ENCODE measurements at regions not wholly inside any gene's neighbourhood (a gene's known extent, or its start where the extent isn't known, plus 50 kb on each side); places are given as distances from the start of the nearest gene placed in this dataset.
A peak's percentile ranks its signal among the peaks of the same experiment; 100 is the strongest.
"Not testable (repeated sequence)": the region's sequence is repeated elsewhere in the genome, so short reads cannot be mapped to it uniquely, and the experiment has no call there.

GRCh38 chr6:137969874-137970273 is 102.8 kb downstream of the TNFAIP3 start:
- DNase-seq (ENCODE audit: low read depth): no peak

DNA sequence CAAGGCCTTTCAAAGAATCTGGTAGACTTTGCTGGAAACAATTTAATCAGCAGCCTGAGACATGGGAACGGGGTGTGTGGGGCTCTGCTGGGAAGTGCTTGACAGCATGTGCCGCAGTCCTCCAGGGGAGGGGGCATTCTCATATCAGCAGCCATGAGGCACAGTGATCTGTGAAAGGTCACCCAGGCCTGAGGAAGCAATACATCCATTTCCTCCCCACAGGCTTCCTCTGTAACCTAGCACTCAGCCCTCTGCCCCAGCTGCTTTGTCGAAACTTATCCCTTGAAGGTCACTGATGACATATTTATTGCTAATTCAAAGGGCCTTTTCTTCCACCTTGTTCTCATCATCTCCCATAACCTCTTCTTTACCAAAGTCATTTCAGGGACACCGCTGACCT is 103.3 kb downstream of the TNFAIP3 start:
- no peak for DNase-seq (ENCODE audit: low read depth)

DNA sequence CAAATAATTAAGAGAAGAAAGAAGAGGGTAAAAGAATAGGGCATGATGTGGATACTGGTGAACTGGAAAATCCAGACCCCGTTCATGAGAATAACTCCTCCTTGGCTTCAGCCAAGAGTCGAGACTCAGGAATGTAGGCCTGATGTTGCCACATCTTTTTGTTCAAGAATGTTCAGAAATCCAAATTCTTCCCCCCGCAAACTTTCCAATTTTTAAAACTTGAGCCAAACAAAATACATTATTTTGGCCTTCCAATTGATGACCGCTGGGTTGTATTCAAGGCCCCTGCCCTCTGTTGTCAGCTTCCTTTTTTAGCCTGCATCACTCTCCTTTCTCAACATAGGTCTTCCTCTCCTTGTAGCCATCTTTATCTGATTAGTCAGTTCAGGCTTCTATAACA is 106.1 kb downstream of the TNFAIP3 start:
- DNase-seq (ENCODE audit: low read depth): no peak

DNA sequence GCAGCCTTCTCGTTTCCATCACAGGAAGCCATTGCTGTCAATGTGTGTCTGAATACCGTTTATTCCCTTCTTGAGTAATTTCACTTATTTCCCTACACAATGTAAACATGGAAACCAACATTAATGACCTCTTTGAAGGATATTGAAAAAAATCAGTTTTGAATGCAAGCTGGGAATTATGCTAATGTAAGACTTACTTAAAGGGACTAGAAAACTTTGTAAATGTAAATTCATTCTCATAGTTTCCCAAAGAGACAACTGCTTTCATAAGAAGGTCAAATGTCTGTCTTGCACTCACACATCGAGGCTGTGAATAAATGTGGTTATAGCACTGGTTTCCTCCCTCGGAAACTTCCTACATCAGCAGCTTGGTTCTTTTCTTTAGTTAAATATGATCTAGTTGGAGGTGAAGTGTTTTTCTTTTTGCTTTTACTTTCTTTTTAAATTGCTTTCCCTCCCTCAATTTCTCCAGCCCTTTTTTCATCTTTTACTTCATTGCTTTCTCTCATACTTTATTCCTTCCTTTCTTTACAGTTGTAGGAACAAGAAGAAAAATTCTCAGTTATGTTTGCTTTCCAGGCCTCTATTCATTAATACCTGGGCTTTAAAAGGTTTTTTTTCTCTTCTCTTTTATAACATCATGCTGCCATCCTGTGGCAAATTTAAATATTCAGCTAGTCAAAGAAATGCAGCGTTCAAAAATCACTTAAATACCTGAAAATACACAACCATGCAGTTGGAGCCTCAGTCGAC is 108.3 kb downstream of the TNFAIP3 start:
- no peak for DNase-seq (ENCODE audit: low read depth)

DNA sequence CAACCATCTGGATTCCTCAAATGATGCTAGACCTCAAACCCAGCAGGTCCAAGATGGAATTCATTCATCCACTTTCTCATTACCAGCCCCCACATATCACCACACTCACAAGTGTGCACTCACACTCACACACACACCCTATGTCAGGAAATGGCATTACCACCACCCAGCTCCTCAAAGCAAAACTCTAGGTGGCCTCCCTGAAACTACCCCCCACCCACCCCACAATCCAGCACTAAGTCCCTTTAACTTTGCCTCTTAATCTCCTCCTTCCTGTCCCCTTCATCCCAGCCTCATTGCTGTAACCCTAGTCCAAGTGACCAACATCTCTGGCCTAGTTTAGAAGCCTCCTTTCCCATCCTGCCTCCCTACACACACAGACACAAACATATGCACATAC is 109.4 kb downstream of the TNFAIP3 start:
- no peak for DNase-seq (ENCODE audit: low read depth)

- no peak for DNase-seq (ENCODE audit: low read depth)
Observed at GRCh38 chr6:137977206-137977605, 110.1 kb downstream of the TNFAIP3 start.

- DNase-seq (ENCODE audit: low read depth): no peak
Observed at GRCh38 chr6:137977814-137978213, 110.8 kb downstream of the TNFAIP3 start.

DNA sequence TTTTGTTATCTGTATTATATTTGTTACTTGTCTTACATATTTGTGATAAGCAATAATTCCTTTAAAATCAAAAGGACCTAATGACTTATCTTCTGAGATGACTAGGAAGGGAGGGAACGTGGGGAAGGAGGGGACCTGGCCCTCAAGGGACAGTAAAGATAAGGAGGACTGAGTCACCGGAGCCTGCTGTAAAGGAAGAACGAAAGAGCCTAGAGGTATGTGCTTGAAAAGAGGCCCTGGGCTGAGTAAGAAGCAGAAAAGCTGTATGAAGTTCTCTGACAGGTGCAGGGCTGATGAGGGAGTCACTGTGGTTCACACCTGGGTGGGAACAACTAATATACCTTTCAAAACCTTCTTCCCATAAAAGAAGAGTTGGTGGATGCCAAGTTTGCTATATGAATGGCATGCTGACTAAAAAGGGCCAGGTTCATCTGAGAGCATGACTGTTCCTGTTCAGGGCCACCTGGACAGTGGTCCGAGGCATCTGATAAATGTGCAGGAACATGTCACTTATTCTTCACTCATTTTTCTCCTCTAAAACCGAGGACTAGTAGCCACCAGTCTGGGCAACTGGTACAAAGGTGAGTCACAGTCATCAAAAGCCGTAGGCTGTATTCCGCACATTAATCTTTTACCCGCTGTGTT is 111.3 kb downstream of the TNFAIP3 start:
- no peak for DNase-seq (ENCODE audit: low read depth)

DNA sequence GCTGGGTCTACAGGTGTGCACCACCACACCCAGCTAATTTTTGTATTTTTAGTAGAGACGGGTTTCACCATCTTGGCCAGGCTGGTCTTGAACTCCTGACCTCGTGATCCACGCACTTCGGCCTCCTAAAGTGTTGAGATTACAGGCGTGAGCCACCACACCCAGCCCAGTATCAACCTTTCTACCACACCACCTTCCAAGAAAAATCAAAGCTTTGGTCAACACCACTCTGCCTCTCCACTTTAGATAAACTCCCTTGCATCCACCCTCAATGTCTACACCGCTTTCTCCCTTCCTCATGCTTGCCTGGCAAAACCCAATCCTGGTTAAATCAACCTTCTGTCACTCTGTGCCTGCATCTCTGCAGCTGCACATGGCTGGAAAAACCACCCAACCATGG is 112.2 kb downstream of the TNFAIP3 start:
- DNase-seq (ENCODE audit: low read depth): not testable (repeated sequence)

DNA sequence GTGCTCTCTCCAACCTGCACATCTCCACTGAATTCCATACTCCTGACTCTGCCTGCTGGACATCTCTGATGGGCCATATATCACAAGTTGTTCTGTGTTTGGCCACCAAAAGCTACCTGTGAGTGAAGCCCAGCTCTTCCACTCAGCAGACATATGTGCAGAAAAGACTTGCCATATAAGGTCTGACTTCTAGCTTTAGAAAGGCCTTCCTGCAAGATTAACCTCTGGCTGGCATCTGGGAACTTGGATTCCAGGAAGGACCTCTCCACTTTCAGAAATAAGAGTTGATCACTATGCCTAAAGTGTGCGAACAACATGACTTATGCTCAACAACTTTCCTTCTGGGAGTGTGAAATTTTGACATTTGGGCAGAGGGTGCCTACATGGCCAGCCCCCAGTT is 113.7 kb downstream of the TNFAIP3 start:
- no peak for DNase-seq (ENCODE audit: low read depth)

- DNase-seq (ENCODE audit: low read depth): no peak
Observed at GRCh38 chr6:137981758-137982157, 114.7 kb downstream of the TNFAIP3 start.

- no peak for DNase-seq (ENCODE audit: low read depth)
Observed at GRCh38 chr6:137982418-137983189, 115.5 kb downstream of the TNFAIP3 start.

- DNase-seq (ENCODE audit: low read depth): no peak
Observed at GRCh38 chr6:137983269-137983668, 116.2 kb downstream of the TNFAIP3 start.

DNA sequence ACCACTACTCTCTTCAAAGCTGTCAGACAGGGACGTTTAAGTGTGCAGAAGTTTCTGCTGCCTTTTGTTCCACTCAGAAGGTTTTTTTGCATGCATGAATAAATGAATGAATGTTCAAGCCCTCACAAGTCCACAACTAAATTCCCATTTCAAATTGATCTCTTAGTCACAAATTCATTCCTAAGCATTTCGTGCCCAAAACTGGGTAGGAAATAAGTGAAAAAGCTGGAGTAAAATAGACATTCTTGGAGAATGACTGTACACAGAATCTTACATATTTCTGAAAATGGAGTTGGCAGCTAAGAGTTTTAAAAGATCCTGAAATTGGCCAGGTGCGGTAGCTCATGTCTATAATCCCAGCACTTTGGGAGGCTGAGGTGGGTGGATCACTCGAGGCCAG is 117.6 kb downstream of the PERP start:
- no peak for DNase-seq (ENCODE audit: low read depth)

DNA sequence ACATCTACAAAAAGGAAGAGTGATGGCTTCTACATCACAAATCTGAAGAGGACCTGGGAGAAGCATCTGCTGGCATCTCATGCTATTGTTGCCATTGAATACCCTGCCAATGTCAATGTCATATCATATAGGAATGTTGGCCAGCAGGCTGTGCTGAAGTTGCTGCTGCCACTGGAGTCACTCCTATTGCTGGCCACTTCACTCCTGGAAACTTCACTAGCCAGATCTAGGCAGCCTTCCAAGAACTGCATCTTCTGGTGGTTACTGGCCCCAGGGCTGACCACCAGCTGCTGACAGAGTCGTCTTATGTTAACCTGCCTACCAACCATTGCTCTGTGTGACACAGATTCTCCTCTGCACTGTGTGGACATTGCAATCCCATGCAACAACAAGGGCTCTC is 111.8 kb downstream of the PERP start:
- no peak for DNase-seq (ENCODE audit: low read depth)

GRCh38 chr6:137998461-137999019 is 108.7 kb downstream of the PERP start:
- DNase-seq (ENCODE audit: low read depth): no peak

GRCh38 chr6:137999815-138000214 is 107.4 kb downstream of the PERP start:
- DNase-seq (ENCODE audit: low read depth): no peak

GRCh38 chr6:138000941-138001340 is 106.3 kb downstream of the PERP start:
- DNase-seq (ENCODE audit: low read depth): no peak

DNA sequence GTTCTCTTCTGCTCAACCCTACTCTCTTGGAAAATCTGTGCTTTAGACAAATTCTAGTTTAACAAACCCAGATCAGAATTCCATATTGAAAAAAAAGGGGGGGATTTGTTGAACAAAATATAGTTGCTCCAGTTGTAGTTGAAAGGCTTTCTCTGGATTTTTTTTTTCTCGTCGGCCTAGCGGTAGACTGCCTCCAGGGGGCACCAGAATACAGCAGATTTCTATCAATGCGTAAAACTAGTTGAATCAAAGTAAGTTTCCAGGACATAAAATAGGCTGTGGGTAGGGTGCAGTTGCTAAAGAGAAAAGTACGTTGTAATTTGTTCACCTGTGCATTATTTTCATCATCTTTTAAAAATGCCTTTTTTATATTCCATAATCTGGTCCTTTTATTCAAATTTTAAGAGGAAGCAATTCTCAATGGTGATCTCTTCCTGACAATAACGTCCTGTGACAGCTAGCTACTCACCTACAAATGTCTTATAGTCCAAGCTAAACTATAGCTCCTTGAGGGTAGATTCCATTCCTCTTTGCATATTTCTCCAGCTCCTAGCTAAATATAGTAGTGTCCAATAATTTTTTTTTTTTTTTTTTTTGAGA is 105.4 kb downstream of the PERP start:
- no peak for DNase-seq (ENCODE audit: low read depth)

DNA sequence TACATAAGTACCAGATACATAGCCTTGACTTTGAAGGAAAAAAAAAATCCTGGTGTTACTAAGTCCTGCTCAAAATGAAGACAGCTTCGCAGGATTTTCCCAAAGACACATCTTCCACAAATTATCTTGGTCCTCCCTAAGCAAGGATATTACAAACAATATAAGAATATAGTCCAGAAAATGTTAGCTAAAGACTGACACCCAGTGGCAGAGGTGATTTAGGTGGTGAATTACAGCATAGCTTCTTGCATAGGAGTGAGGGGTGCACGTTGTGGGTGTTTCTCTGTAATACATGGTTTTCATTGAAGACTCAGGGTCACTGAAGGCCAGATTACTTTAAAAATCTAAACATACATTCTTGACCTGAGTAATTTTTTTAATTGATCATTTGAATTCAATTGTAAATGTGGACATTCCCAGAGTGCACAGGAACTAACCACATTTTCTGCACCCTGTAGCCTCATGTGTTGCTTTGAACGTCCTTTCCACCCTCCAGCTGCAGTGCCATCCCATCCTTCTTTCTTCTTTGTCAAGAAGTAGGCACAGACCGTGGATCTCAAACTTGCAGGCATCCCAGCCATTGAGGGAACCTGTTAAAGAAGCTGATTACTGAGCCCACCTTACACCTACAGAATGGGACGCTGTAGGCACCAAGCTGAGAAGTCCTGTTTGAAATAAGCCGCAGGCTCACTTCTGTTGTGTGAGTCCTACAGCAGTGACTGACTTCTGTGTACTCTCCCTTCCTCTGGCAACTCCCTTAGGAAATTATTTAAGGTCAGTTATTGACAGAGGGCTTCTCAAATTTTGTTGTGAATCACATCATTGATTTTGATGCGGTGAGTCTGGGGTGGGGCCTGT is 102.6 kb downstream of the PERP start:
- DNase-seq (ENCODE audit: low read depth): peak; percentile 27

DNA sequence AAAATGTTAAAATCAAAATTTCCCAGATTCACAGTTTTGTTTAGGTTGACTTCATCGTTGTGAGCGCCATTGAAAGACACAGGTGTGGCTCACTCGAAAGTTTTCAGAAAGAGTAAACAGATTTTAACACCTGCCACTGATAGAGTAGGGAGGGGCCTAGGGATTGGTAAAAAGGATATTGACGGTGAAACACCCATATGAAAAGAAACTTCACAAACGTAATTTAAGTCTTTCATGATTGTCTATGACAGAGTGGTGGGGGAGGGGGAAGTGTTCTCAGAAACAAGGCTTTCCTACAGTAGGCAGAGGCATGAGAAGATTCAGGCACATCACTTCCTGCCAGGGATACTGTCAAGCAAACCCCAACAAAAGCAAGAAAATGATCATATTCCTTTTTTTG is 101.4 kb downstream of the PERP start:
- DNase-seq (ENCODE audit: low read depth): no peak

All from HS-27A (cell line).